ENCODE measurements at regions not wholly inside any gene's neighbourhood (a gene's known extent, or its start where the extent isn't known, plus 50 kb on each side); places are given as distances from the start of the nearest gene placed in this dataset.

DNA sequence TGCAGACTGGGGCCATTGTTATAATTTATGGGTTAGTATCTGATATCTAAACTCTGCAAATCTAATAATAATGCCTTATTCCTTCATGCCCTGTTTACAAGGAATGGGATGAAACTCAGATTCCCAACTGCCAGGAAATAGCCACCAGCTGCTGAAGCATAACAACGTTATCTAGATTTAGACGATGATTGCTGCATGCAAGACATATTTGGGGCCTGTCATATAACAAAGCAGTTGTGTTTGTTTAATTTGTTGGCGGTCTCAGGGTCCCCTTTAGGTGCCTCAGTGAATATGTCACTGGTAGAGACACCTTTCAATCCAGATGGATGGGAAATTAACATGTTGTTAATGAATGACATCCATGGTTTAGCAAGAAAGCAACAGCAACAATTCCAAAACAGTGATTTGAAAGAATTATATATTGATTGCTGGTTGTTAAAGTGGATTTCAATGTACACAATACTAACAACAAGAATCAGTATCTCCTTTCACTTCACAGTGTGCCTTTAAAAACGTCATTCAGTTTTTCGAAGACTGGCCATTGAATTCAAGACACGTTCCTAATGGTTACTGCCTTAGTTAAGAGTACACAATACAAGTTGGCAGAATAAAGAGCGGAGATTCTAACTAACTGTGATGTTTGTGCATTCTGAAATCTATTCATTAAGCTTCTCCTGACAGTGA lies 860.6 kb upstream of the CELF2 start:
- H3K36me3 Mint-ChIP-seq (ENCODE audit: low read depth): no peaks in the 10 kb centered on the region
- H3K9me3 Mint-ChIP-seq: no peaks in the 10 kb centered on the region
- H3K27ac Mint-ChIP-seq: no peak overlapping the region
- no peak for ATAC-seq (replicated peaks)
- peaks cover 4% of the 10 kb centered on the region for H3K27me3 Mint-ChIP-seq
- no peaks in the 10 kb centered on the region for H3K4me1 Mint-ChIP-seq
- no peak overlapping the region for H3K4me3 Mint-ChIP-seq

- ATAC-seq (replicated peaks): no peak
- no peak overlapping the region for H3K27ac Mint-ChIP-seq
- H3K27me3 Mint-ChIP-seq: peaks cover 8% of the 10 kb centered on the region
- H3K9me3 Mint-ChIP-seq: no peaks in the 10 kb centered on the region
- H3K4me1 Mint-ChIP-seq: no peaks in the 10 kb centered on the region
- no peak overlapping the region for H3K4me3 Mint-ChIP-seq
- no peaks in the 10 kb centered on the region for H3K36me3 Mint-ChIP-seq (ENCODE audit: low read depth)
These were observed 856.8 kb upstream of the CELF2 start for GRCh38 chr10:10160821-10161312.

DNA sequence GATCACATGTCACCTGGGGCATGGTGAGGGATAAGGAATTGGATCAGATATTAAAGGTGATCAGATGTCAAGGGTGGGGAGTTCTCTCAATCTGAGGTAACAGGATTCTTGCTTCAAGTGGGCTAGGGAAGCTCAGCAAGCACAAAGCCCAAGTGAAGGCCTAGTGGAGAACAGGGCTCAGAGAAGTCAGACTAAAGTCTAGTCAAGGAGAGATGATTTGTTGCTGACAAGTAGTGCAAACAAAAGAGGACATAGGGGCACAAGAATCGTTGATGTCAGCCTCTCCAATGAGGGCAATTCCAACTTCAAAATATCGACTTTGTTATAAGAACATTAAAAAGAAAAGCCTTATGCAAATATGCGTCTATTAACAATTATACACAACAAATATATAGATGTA lies 852.8 kb upstream of the CELF2 start:
- no peak overlapping the region for H3K27ac Mint-ChIP-seq
- no peak for ATAC-seq (replicated peaks)
- no peaks in the 10 kb centered on the region for H3K4me1 Mint-ChIP-seq
- peaks cover 4% of the 10 kb centered on the region for H3K27me3 Mint-ChIP-seq
- H3K4me3 Mint-ChIP-seq: no peak overlapping the region
- no peaks in the 10 kb centered on the region for H3K36me3 Mint-ChIP-seq (ENCODE audit: low read depth)
- H3K9me3 Mint-ChIP-seq: no peaks in the 10 kb centered on the region

DNA sequence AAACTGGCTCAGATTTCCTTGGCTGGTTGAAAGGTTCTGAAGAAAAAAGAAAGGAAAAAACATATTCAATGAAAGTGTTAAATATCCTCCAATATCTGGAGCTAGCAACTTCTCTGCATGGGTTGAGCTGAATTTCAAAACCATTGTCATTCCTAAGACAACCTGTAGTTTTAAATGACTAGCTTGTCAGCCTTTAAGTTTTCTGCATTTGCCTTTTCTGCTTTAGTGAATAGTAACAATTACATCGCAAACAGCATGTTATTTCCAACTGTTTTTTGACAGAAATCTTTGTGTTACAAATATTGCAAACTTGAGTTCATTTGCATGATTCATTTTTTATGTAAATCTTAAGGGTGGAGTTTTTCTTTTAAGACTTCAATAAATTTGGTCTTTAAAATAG lies 852.3 kb upstream of the CELF2 start:
- Mint-ChIP-seq H3K4me1 (no peaks in the 10 kb centered on the region), H3K4me3 (no peak overlapping the region), H3K36me3 (ENCODE audit: low read depth) (no peaks in the 10 kb centered on the region), H3K9me3 (no peaks in the 10 kb centered on the region), H3K27me3 (peaks cover 4% of the 10 kb centered on the region), H3K27ac (no peak overlapping the region)
- ATAC-seq (replicated peaks): no peak

DNA sequence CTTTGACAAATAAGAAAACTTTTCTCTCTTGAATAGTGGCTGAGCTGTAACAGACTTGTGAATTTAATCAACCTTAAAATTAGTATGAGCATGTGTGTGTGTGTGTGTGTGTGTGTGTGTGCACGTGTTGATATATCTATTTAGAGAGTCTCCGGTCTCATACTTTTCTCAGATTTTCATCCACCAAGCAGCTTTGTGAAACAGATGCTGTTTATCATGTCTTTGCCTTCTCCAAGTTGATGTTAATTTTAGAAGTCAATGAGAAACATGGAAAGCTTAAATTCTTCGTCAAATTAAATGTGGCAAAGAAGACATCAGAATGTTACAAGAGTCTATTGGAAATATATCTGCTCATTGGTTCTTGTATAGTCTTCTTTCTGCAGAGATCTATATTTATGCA lies 839.2 kb upstream of the CELF2 start:
- Mint-ChIP-seq H3K27me3 (peaks cover 13% of the 10 kb centered on the region), H3K9me3 (peaks cover 3% of the 10 kb centered on the region), H3K27ac (no peak overlapping the region), H3K4me3 (no peak overlapping the region), H3K36me3 (ENCODE audit: low read depth) (no peaks in the 10 kb centered on the region), H3K4me1 (no peaks in the 10 kb centered on the region)
- ATAC-seq (replicated peaks): no peak

GRCh38 chr10:10193848-10194247 lies 823.8 kb upstream of the CELF2 start:
- H3K36me3 Mint-ChIP-seq (ENCODE audit: low read depth): no peaks in the 10 kb centered on the region
- no peaks in the 10 kb centered on the region for H3K4me1 Mint-ChIP-seq
- no peak overlapping the region for H3K4me3 Mint-ChIP-seq
- H3K27ac Mint-ChIP-seq: no peak overlapping the region
- ATAC-seq (replicated peaks): no peak
- H3K9me3 Mint-ChIP-seq: no peaks in the 10 kb centered on the region
- peaks cover 8% of the 10 kb centered on the region for H3K27me3 Mint-ChIP-seq

DNA sequence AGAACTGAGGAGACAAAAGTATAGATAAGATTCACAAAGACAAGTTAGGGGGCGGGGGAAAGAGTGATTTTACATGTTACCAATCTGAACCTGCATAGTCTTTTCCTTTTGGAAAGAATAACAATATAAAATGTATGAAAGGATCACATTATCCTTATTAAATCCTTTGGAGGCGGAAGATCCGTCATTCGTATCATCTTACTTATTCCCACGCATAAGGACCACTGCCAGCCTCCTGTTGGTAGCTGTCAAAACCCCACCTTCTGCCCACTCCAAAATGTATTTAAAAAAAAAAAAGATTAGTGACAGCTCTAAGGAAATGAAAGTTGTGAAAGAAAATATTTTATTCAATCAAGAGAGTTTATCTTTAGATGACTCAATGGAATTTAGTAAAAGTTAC lies 821.0 kb upstream of the CELF2 start:
- H3K4me1 Mint-ChIP-seq: no peaks in the 10 kb centered on the region
- H3K27ac Mint-ChIP-seq: no peak overlapping the region
- peaks cover 6% of the 10 kb centered on the region for H3K27me3 Mint-ChIP-seq
- H3K36me3 Mint-ChIP-seq (ENCODE audit: low read depth): no peaks in the 10 kb centered on the region
- no peak overlapping the region for H3K4me3 Mint-ChIP-seq
- ATAC-seq (replicated peaks): no peak
- no peaks in the 10 kb centered on the region for H3K9me3 Mint-ChIP-seq

DNA sequence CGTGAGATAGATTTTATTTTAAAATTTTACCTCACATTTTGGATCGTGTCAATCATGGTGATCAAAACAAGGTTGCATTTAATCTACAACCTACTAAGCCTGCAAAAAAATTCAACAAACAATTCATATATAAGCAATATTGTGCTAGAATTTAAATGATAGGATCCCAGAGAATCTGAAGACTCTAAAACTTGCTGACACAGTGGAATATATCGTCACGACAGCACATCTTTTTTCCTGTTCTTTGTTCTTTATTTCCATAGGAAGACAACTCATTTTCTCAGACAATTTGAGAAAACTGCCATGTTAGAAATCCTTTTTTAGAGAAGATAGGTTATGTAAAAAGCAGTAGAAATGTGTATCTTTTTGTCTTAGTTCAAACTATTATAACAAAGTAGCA lies 820.2 kb upstream of the CELF2 start:
- Mint-ChIP-seq H3K36me3 (ENCODE audit: low read depth) (no peaks in the 10 kb centered on the region), H3K27me3 (peaks cover 6% of the 10 kb centered on the region), H3K27ac (no peak overlapping the region), H3K4me1 (no peaks in the 10 kb centered on the region), H3K4me3 (no peak overlapping the region), H3K9me3 (no peaks in the 10 kb centered on the region)
- ATAC-seq (replicated peaks): no peak

- Mint-ChIP-seq H3K27ac (no peak overlapping the region), H3K4me3 (no peak overlapping the region), H3K27me3 (peaks cover 6% of the 10 kb centered on the region), H3K36me3 (ENCODE audit: low read depth) (no peaks in the 10 kb centered on the region), H3K4me1 (no peaks in the 10 kb centered on the region), H3K9me3 (no peaks in the 10 kb centered on the region)
- ATAC-seq (replicated peaks): no peak
These were observed 819.3 kb upstream of the CELF2 start for GRCh38 chr10:10198363-10198762.

DNA sequence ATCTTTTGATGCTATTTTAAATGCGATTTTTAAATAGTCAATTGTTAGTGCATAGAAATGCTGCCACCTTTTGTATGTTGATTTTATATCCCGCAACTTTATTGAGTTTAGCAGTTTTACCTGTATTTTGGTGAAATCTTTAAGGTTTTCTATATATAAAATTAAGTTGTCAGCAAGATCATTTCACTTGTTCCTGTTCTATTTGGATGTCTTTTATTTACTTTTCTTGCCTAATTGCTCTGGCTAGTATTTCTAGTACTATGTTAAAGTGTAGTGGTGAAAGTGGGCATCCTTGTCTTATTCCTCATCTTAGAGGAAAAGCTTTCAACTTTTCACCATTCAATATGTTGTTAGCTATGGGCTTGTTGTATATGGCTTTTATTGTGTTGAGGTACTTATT lies 813.3 kb upstream of the CELF2 start:
- Mint-ChIP-seq H3K27me3 (peaks cover 8% of the 10 kb centered on the region), H3K27ac (no peak overlapping the region), H3K36me3 (ENCODE audit: low read depth) (no peaks in the 10 kb centered on the region), H3K9me3 (peaks cover 8% of the 10 kb centered on the region), H3K4me1 (no peaks in the 10 kb centered on the region), H3K4me3 (no peak overlapping the region)
- ATAC-seq (replicated peaks): no peak

GRCh38 chr10:10205906-10206305 lies 811.8 kb upstream of the CELF2 start:
- H3K27ac Mint-ChIP-seq: no peak overlapping the region
- no peaks in the 10 kb centered on the region for H3K36me3 Mint-ChIP-seq (ENCODE audit: low read depth)
- H3K9me3 Mint-ChIP-seq: peaks cover 8% of the 10 kb centered on the region
- H3K27me3 Mint-ChIP-seq: peaks cover 5% of the 10 kb centered on the region
- H3K4me3 Mint-ChIP-seq: no peak overlapping the region
- H3K4me1 Mint-ChIP-seq: no peaks in the 10 kb centered on the region
- ATAC-seq (replicated peaks): no peak

- Mint-ChIP-seq H3K4me3 (no peak overlapping the region), H3K27ac (no peak overlapping the region)
- no peak for ATAC-seq (replicated peaks)
These were observed 810.1 kb upstream of the CELF2 start for GRCh38 chr10:10207538-10207937.

GRCh38 chr10:10208196-10208595 lies 809.5 kb upstream of the CELF2 start:
- H3K27me3 Mint-ChIP-seq: peaks cover 5% of the 10 kb centered on the region
- no peak overlapping the region for H3K4me3 Mint-ChIP-seq
- H3K4me1 Mint-ChIP-seq: no peaks in the 10 kb centered on the region
- ATAC-seq (replicated peaks): no peak
- no peaks in the 10 kb centered on the region for H3K36me3 Mint-ChIP-seq (ENCODE audit: low read depth)
- peaks cover 8% of the 10 kb centered on the region for H3K9me3 Mint-ChIP-seq
- no peak overlapping the region for H3K27ac Mint-ChIP-seq

More at GRCh38 chr10:10207538-10207937, 810.1 kb upstream of the CELF2 start:
- H3K36me3 Mint-ChIP-seq (ENCODE audit: low read depth): no peaks in the 10 kb centered on the region
- H3K27me3 Mint-ChIP-seq: peaks cover 5% of the 10 kb centered on the region
- no peaks in the 10 kb centered on the region for H3K4me1 Mint-ChIP-seq
- peaks cover 8% of the 10 kb centered on the region for H3K9me3 Mint-ChIP-seq

- peaks cover 8% of the 10 kb centered on the region for H3K9me3 Mint-ChIP-seq
- ATAC-seq (replicated peaks): no peak
- H3K4me3 Mint-ChIP-seq: no peak overlapping the region
- peaks cover 5% of the 10 kb centered on the region for H3K27me3 Mint-ChIP-seq
- H3K36me3 Mint-ChIP-seq (ENCODE audit: low read depth): no peaks in the 10 kb centered on the region
- no peak overlapping the region for H3K27ac Mint-ChIP-seq
- H3K4me1 Mint-ChIP-seq: no peaks in the 10 kb centered on the region
These were observed 808.5 kb upstream of the CELF2 start for GRCh38 chr10:10209167-10209566.

DNA sequence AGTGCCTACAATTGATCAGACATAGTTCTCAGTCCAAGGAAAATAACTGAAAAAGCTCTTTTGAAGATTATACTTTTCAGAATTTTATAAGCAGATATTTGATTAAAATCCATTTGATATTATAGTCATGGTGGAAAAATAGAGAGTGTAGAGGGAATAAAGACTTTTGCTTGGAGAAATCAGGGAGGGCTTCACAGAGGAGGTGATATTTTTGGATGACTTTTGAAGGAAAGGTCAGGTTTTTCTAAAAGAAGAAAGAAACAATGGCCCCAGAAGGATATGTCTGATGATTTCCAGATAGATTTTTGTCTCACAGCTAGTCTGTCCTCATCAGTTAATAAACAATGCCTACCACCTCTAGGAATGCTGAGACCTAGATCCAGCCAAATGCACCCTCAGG lies 806.3 kb upstream of the CELF2 start:
- H3K27me3 Mint-ChIP-seq: peaks cover 15% of the 10 kb centered on the region
- H3K4me1 Mint-ChIP-seq: no peaks in the 10 kb centered on the region
- no peaks in the 10 kb centered on the region for H3K36me3 Mint-ChIP-seq (ENCODE audit: low read depth)
- H3K4me3 Mint-ChIP-seq: no peak overlapping the region
- peaks cover 4% of the 10 kb centered on the region for H3K9me3 Mint-ChIP-seq
- ATAC-seq (replicated peaks): no peak
- H3K27ac Mint-ChIP-seq: no peak overlapping the region

GRCh38 chr10:10213237-10213636 lies 804.4 kb upstream of the CELF2 start:
- no peaks in the 10 kb centered on the region for H3K9me3 Mint-ChIP-seq
- no peak overlapping the region for H3K27ac Mint-ChIP-seq
- H3K36me3 Mint-ChIP-seq (ENCODE audit: low read depth): no peaks in the 10 kb centered on the region
- no peaks in the 10 kb centered on the region for H3K4me1 Mint-ChIP-seq
- no peak for ATAC-seq (replicated peaks)
- peaks cover 11% of the 10 kb centered on the region for H3K27me3 Mint-ChIP-seq
- H3K4me3 Mint-ChIP-seq: no peak overlapping the region

Data from activated T-helper 17 cell treated with anti-CD3 and anti-CD28 coated beads, Interleukin-2, amount 50 U/mL, for 72 hours (primary cell).